NT2/D1 (cell line): ENCODE measurements at regions not wholly inside any gene's neighbourhood (a gene's known extent, or its start where the extent isn't known, plus 50 kb on each side); places are given as distances from the start of the nearest gene placed in this dataset.

Source experiments
- DNase-seq: peaks from one replicate; pipeline ENCODE4 v3.0.0-alpha.2; 2011; ENCODE audit warnings: low read depth, low spot score
- H3K27me3 ChIP-seq: 2 replicates; pipeline ENCODE4 v1.6.0; 2011; ENCODE audit warnings: mild to moderate bottlenecking; ENCODE audit not compliant: insufficient read length, insufficient read depth
- H3K36me3 ChIP-seq: 2 replicates; pipeline ENCODE4 v1.6.1; 2011; ENCODE audit warnings: mild to moderate bottlenecking, low read length, mixed read lengths; ENCODE audit not compliant: insufficient read depth, insufficient read length
- H3K4me1 ChIP-seq: 2 replicates; pipeline ENCODE4 v1.5.1; 2011; ENCODE audit not compliant: insufficient read depth, insufficient read length
- H3K4me3 ChIP-seq: 2 replicates; pipeline ENCODE4 v1.5.1; 2011; ENCODE audit warnings: low read depth; ENCODE audit not compliant: insufficient read length
- H3K9ac ChIP-seq: 2 replicates; pipeline ENCODE4 v1.6.0; 2011; ENCODE audit warnings: low read depth; ENCODE audit not compliant: insufficient read length
- H3K9me3 ChIP-seq: 2 replicates; pipeline ENCODE4 v1.5.1; 2011; ENCODE audit warnings: mild to moderate bottlenecking, low read length; ENCODE audit not compliant: insufficient read depth
- SUZ12 ChIP-seq: IDR thresholded peaks from 2 replicates; pipeline ENCODE4 v1.6.1; 2011; ENCODE audit not compliant: insufficient read length, insufficient read depth; ENCODE audit errors: extremely low read depth
- YY1 ChIP-seq: IDR thresholded peaks from 2 replicates; pipeline ENCODE4 v1.6.1; 2011; ENCODE audit not compliant: insufficient read length, insufficient read depth
- ZNF274 ChIP-seq: IDR thresholded peaks from 2 replicates; pipeline ENCODE4 v1.6.1; 2011; ENCODE audit warnings: mild to moderate bottlenecking, low read depth, low read length

DNA sequence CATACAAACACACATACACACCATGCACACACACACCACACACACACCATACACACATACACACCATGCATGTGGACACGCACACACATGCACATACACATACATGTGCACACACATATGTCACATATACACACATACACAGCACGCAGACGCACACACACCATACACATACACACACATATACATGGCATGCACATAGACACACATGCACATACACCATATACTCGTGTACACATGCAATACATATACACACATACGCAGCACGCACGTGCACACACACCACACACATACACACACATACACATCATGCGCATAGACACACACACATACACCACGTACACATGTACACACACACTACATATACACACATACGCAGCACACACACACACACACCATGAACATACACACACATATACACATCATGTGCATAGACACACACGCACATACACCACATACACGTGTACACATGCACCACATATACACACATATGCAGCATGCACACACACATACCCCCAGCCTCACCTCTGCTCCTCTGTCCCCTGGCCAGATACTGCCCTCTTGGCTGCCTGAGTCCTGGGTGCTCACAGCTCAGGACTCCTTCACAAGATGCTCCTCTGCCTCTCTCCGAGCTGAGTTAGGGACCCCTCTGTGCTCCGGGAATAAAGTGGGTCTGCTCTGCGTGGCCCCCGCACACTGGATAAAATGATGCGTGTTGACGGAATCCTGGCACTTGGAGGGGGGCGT lies 70.9 kb upstream of the ARHGEF7 start:
- no peaks in the 10 kb centered on the region for H3K4me1 ChIP-seq
- no peaks in the 10 kb centered on the region for H3K36me3 ChIP-seq
- DNase-seq = no peak
- no peak overlapping the region for H3K4me3 ChIP-seq
- H3K9ac ChIP-seq = no peak overlapping the region
- H3K9me3 ChIP-seq = peaks cover 37% of the 10 kb centered on the region; the same call in 1 of the 2 replicates
- H3K27me3 ChIP-seq = no peaks in the 10 kb centered on the region
- TF ChIP-seq SUZ12 (no peak), ZNF274 (no peak), YY1 (no peak)

DNA sequence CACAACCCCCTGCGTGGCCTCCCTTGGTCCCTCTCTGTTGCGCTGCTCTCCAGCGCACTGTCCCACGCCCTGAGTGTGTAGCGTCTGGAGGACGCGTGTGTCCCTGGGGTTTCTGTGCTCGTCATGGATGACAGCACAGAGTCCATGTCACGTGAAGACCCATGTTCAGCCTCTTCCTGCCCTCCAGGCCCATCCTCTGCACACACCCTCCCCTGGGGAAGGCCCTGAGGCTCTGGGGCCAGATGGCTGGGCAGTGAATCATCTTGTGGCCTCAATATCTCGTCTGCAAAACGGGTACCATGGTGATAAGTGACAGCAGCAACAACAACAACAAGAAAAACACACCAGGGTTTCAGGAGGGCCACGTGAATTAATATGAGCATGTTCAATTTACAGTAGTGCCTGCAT lies 71.5 kb upstream of the ARHGEF7 start:
- Histone ChIP-seq H3K4me3 (no peak overlapping the region), H3K4me1 (no peaks in the 10 kb centered on the region), H3K9ac (no peak overlapping the region), H3K27me3 (no peaks in the 10 kb centered on the region), H3K9me3 (peaks cover 37% of the 10 kb centered on the region; the same call in 1 of the 2 replicates), H3K36me3 (no peaks in the 10 kb centered on the region)
- no peak for DNase-seq
- no peak for TF ChIP-seq ZNF274
- no peak for TF ChIP-seq SUZ12
- no peak for TF ChIP-seq YY1

DNA sequence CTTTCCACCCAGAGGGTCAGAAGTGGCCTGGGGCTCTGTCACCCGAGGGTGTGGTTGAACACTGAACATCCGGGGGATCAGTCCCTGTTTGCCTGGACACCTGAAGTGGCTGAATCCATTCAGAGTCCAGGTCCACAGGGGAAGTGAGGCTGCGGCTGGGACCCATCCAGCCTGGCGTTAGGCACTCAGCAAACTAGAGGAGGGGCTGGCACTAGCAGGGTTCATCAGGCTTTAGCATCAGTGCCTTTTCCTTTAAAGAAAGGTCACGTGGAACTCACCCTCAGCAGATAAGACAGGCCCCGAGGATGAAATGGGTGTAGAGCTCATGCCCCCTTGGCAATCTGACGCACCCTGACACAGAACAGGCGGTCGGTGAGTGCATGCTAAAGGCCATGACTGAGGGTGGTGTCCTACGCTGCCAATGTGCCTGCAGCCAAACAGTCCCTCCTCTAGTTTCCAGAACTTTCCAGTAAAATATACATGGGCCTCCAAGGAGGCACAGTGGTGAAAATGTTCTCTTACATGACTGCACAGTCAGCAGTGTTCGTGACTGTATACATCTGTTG lies 72.4 kb upstream of the ARHGEF7 start:
- no peak for TF ChIP-seq YY1
- TF ChIP-seq SUZ12 = no peak
- Histone ChIP-seq H3K36me3 (no peaks in the 10 kb centered on the region), H3K4me3 (no peak overlapping the region), H3K4me1 (no peaks in the 10 kb centered on the region), H3K9ac (no peak overlapping the region), H3K27me3 (no peaks in the 10 kb centered on the region), H3K9me3 (peaks cover 37% of the 10 kb centered on the region; the same call in 1 of the 2 replicates)
- DNase-seq = no peak

DNA sequence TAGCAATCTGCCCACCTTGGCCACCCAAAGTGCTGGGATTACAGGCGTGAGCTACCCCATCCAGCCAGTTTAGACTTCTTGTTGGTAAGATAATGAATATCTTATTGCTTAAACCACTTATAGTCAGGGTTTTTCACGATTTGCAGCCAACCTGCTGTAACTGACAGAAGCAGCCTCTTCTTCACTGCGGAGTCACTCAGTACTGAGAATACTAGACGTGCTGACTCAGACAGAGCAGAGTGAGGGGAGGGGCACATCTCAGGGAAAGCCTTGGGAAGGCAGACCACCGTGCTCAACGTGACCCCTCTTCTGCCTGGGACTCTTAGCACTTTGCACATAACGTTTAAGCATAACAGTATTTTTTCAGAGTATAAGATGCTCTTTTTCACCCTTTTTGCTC lies 74.3 kb upstream of the ARHGEF7 start:
- Histone ChIP-seq H3K4me3 (no peak overlapping the region), H3K36me3 (no peaks in the 10 kb centered on the region), H3K9ac (no peak overlapping the region), H3K9me3 (peaks cover 26% of the 10 kb centered on the region; the same call in 1 of the 2 replicates), H3K27me3 (no peaks in the 10 kb centered on the region), H3K4me1 (no peaks in the 10 kb centered on the region)
- DNase-seq = no peak
- no peak for TF ChIP-seq YY1

DNA sequence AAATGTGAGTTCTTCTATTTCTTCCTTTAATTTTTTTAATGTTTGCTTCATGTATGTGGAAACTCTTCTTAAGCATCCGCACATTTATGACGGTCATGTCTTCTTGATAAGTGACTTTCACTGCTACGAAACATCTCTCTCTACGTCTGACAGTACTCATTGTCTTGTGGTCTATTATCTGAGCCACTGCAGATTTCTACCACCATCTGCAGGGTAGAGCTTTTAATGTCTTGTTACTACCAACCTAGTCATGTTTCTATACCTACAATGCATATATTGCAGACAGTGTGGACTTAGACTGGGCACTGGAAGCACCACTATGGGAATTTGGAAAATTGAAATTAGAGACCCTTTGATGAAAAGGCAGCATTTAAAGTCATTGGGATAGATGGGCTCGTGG lies 75.4 kb upstream of the ARHGEF7 start:
- Histone ChIP-seq H3K4me1 (no peaks in the 10 kb centered on the region), H3K4me3 (no peak overlapping the region), H3K9ac (no peak overlapping the region), H3K27me3 (no peaks in the 10 kb centered on the region), H3K9me3 (peaks cover 17% of the 10 kb centered on the region; the same call in 1 of the 2 replicates), H3K36me3 (no peaks in the 10 kb centered on the region)
- no peak for DNase-seq
- no peak for TF ChIP-seq YY1
- no peak for TF ChIP-seq ZNF274
- TF ChIP-seq SUZ12 = no peak

DNA sequence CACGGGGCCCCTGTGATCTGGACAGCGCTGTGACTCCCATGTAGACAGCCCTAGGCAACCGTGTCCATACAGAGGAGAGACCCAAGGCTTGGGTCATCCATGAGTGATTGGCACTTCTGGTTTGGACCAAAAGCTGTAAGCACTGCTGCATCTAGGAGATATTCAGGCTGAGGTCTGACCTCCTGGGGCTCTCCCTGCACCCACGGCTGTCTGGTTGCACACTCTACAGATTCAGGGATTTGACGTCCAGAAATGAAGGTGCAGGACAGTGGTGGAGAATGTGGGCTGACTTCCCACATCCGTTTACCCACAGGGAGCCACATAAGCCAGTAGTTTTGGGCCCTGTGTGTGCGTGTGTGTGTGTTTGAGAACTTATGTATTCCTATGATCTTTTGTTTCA lies 76.2 kb upstream of the ARHGEF7 start:
- Histone ChIP-seq H3K4me3 (no peak overlapping the region), H3K9ac (no peak overlapping the region), H3K36me3 (no peaks in the 10 kb centered on the region), H3K4me1 (no peaks in the 10 kb centered on the region), H3K27me3 (no peaks in the 10 kb centered on the region), H3K9me3 (0 out of 2 replicates have a peak, but pooled peaks cover 9% of the 10 kb centered on the region)
- TF ChIP-seq SUZ12 (no peak), ZNF274 (no peak), YY1 (no peak)
- DNase-seq = no peak

DNA sequence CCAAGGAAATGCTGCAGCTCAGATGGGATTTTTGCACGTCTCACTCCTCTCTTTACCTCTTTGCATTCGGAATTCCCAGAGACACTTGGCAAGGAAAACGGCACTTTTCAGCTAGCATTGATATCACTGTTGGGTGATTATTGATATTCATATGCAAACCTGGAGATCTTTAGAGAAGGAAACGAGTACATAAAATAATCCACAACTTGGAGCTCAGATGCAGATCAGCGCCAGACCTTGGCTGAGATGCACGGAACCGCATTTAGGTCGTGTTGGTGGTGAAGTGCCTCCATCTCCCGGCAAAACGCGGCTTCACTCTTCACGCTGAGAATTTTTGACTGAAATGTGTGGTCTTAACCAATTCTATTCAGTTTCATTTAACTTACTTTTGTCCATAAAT lies 77.2 kb upstream of the ARHGEF7 start:
- DNase-seq = no peak
- H3K9ac ChIP-seq = no peak overlapping the region
- no peaks in the 10 kb centered on the region for H3K9me3 ChIP-seq
- TF ChIP-seq YY1 = no peak
- no peak for TF ChIP-seq SUZ12
- no peak for TF ChIP-seq ZNF274
- H3K27me3 ChIP-seq = no peaks in the 10 kb centered on the region
- no peak overlapping the region for H3K4me3 ChIP-seq
- H3K4me1 ChIP-seq = no peaks in the 10 kb centered on the region
- H3K36me3 ChIP-seq = no peaks in the 10 kb centered on the region
